ENCODE measurements at regions not wholly inside any gene's neighbourhood (a gene's known extent, or its start where the extent isn't known, plus 50 kb on each side); places are given as distances from the start of the nearest gene placed in this dataset.

DNA sequence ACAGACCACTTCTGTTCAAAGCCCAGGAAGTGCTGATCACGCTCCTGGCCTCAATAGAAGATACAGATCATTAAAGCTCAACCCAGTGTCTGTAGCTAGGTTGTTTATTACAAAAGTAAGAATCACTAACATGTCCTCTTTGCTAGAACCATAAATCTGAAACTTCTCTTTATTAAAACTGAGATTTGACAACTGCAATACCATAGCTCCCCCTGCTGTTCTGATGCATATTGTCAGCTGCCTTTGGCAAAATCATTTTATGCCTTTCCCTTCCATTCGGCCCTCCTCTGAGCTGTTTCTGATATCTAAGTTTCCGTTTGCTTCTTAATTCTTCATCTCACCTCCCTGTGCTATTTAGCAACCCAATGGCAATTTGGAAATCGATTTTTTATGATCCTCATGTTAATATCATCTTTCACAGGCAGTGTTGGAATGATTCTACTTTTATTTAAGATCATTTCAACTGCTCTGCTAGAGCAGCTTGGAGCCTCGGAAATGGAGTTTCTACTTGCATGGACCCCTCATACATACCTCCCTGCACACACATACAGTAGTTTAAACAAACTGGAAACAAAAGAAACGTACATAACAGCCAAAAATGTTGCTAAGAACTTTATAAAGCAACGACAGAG is 998.8 kb downstream of the MAT2B start:
- DNase-seq (peak; percentile 45 to 57 (median 50)), ATAC-seq (peak; percentile 62)
- Histone ChIP-seq H3K4me3 (no peak overlapping the region), H3K36me3 (replicated peaks in 1 of 2; ENCODE audit: insufficient read depth in 1 of 2, low read depth in 2 of 2) (no peaks in the 10 kb centered on the region), H3K27me3 (no peaks in the 10 kb centered on the region), H3K4me1 (peaks cover 7% of the 10 kb centered on the region), H3K9me3 (no peaks in the 10 kb centered on the region), H3K27ac (no peak overlapping the region)
- intact Hi-C loops (cut with DNase I), result loop anchor here (10.0 kb wide), 2 partner anchors 489 to 939 kb away; no protein-coding TSS in a partner anchor
- WGBS, 2 donors, result 24% methylated on average over 7 of the region's 7 CpGs
- TF ChIP-seq POLR2A (IDR thresholded peaks at IDR 0.05), result no peak
- TF ChIP-seq, protein P1, sequence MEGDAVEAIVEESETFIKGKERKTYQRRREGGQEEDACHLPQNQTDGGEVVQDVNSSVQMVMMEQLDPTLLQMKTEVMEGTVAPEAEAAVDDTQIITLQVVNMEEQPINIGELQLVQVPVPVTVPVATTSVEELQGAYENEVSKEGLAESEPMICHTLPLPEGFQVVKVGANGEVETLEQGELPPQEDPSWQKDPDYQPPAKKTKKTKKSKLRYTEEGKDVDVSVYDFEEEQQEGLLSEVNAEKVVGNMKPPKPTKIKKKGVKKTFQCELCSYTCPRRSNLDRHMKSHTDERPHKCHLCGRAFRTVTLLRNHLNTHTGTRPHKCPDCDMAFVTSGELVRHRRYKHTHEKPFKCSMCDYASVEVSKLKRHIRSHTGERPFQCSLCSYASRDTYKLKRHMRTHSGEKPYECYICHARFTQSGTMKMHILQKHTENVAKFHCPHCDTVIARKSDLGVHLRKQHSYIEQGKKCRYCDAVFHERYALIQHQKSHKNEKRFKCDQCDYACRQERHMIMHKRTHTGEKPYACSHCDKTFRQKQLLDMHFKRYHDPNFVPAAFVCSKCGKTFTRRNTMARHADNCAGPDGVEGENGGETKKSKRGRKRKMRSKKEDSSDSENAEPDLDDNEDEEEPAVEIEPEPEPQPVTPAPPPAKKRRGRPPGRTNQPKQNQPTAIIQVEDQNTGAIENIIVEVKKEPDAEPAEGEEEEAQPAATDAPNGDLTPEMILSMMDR (IDR thresholded peaks at IDR 0.05), result peak in 6 of 7 experiments; percentile 60 to 86 (median 82)

DNA sequence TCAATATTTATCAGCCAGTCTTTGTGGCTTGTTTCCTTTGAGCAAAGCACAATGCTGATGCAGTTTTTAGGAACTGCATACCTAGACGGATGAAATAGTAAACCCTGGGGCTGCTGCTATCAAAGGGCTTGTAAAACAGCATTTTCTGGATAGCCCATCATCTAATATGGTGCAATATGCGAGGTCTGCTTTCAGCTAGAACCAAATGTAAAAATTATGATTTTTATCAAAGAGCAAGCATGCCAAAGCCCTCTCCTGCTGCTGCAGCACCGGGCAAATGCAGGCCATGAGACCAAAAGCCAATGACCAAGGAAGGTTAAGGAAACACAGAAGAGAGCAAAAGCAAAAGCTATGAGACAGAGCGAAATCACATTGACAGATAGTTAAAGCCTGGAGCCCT is 1000.4 kb downstream of the MAT2B start:
- Histone ChIP-seq H3K27ac (no peak overlapping the region), H3K36me3 (replicated peaks in 1 of 2; ENCODE audit: insufficient read depth in 1 of 2, low read depth in 2 of 2) (no peaks in the 10 kb centered on the region), H3K9me3 (no peaks in the 10 kb centered on the region), H3K4me1 (peaks cover 7% of the 10 kb centered on the region), H3K27me3 (no peaks in the 10 kb centered on the region), H3K4me3 (no peak overlapping the region)
- WGBS, 2 donors, result 46 to 56% methylated on average over 4 of the region's 4 CpGs
- TF ChIP-seq POLR2A (IDR thresholded peaks at IDR 0.05), result no peak
- TF ChIP-seq, protein P1 (IDR thresholded peaks at IDR 0.05), result no peak
- intact Hi-C loops (cut with DNase I), result loop anchor here (10.0 kb wide), 2 partner anchors 491 to 941 kb away; no protein-coding TSS in a partner anchor
- DNase-seq, result no peak
- ATAC-seq, result no peak

DNA sequence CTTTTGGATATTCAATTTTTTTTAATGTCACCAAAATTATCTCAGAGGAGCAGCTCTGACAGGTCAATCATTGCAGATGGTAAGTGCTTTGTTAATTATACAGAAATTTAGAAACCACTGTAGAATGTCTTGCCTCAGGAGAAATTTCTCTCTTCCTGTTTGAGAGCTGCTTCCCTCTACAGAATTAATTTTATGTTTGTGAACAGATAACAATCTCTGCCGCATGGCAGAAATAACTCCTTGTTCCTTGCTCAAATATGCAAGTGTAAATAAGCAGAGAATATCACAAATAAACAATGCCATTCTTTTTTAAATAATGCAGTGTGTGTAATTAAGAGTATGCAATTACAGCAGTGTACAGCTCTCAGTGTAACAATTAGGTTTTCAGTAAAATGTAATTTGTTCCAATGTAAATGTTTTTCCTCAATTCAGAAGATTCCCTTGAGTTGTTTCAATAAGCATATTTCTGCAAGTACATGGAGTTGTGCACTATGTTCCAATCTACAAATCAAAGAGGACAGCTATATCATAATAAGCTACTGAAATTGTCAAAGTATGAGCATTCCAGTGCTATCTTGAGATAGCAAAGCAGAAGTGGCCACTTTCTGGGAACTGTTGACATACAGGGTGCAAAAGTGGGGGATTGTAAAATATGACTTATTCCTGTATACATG is 1012.8 kb downstream of the MAT2B start:
- WGBS, 2 donors, result 3 to 20% methylated on average over 1 of the region's 1 CpG
- no peaks in the 10 kb centered on the region for H3K27me3 ChIP-seq
- H3K36me3 ChIP-seq (replicated peaks in 1 of 2; ENCODE audit: insufficient read depth in 1 of 2, low read depth in 2 of 2), result no peaks in the 10 kb centered on the region
- no peak for DNase-seq
- no peak for TF ChIP-seq POLR2A (IDR thresholded peaks at IDR 0.05)
- TF ChIP-seq, protein P1 (IDR thresholded peaks at IDR 0.05), result no peak
- no peak overlapping the region for H3K27ac ChIP-seq
- intact Hi-C loops (cut with DNase I), result no loop called here
- H3K4me3 ChIP-seq, result no peak overlapping the region
- ATAC-seq, result no peak
- no peaks in the 10 kb centered on the region for H3K9me3 ChIP-seq
- no peaks in the 10 kb centered on the region for H3K4me1 ChIP-seq

DNA sequence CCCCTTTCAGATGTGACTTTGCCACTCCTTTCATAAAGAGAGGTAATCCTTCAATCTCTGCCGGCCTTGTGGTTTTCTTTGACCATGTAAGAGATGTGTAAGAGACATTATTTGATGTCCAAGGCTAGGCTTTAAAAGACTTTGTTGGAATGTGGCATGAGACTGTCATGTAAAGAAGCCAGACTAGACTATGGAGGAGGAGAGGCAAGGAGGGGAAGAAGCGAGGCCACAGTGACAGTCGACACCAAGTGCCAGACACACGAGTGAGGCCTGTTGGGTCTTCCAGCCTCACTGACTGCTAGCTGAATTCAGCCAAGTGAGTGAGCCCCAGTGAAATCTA is 1013.3 kb downstream of the MAT2B start:
- no peak for TF ChIP-seq POLR2A (IDR thresholded peaks at IDR 0.05)
- TF ChIP-seq, protein P1 (IDR thresholded peaks at IDR 0.05), result no peak
- H3K4me1 ChIP-seq, result no peaks in the 10 kb centered on the region
- DNase-seq, result no peak
- no peaks in the 10 kb centered on the region for H3K9me3 ChIP-seq
- H3K27me3 ChIP-seq, result no peaks in the 10 kb centered on the region
- H3K4me3 ChIP-seq, result no peak overlapping the region
- H3K27ac ChIP-seq, result no peak overlapping the region
- WGBS, 2 donors, result 82 to 84% methylated on average over 4 of the region's 4 CpGs
- intact Hi-C loops (cut with DNase I), result no loop called here
- ATAC-seq, result no peak
- no peaks in the 10 kb centered on the region for H3K36me3 ChIP-seq (replicated peaks in 1 of 2; ENCODE audit: insufficient read depth in 1 of 2, low read depth in 2 of 2)
